ENCODE measurements at regions not wholly inside any gene's neighbourhood (a gene's known extent, or its start where the extent isn't known, plus 50 kb on each side); places are given as distances from the start of the nearest gene placed in this dataset.
"Not testable (repeated sequence)": the region's sequence is repeated elsewhere in the genome, so short reads cannot be mapped to it uniquely, and the experiment has no call there.

- not testable (repeated sequence) for DNase-seq
Measured at GRCh38 chr12:97988588-97988987, 526.0 kb downstream of the RMST start.

GRCh38 chr12:97989366-97989940 lies 525.9 kb upstream of the TMPO start:
- DNase-seq, result no peak

GRCh38 chr12:97994746-97995484 lies 520.5 kb upstream of the TMPO start:
- no peak for DNase-seq

GRCh38 chr12:97995559-97995958 lies 519.8 kb upstream of the TMPO start:
- DNase-seq, result no peak

GRCh38 chr12:98001430-98001829 lies 514.0 kb upstream of the TMPO start:
- no peak for DNase-seq

GRCh38 chr12:98002887-98003493 lies 512.4 kb upstream of the TMPO start:
- no peak for DNase-seq

- no peak for DNase-seq
Measured at GRCh38 chr12:98007963-98008362, 507.4 kb upstream of the TMPO start.

- no peak for DNase-seq
Measured at GRCh38 chr12:98013560-98013959, 501.8 kb upstream of the TMPO start.

- DNase-seq, result no peak
Measured at GRCh38 chr12:98018836-98019235, 496.6 kb upstream of the TMPO start.

- no peak for DNase-seq
Measured at GRCh38 chr12:98020376-98020775, 495.0 kb upstream of the TMPO start.

- DNase-seq, result no peak
Measured at GRCh38 chr12:98022961-98023360, 492.4 kb upstream of the TMPO start.

GRCh38 chr12:98037401-98038140 lies 477.8 kb upstream of the TMPO start:
- no peak for DNase-seq

GRCh38 chr12:98042668-98043067 lies 472.7 kb upstream of the TMPO start:
- no peak for DNase-seq

GRCh38 chr12:98045395-98045794 lies 470.0 kb upstream of the TMPO start:
- DNase-seq, result no peak

- no peak for DNase-seq
Measured at GRCh38 chr12:98048326-98048725, 467.1 kb upstream of the TMPO start.

GRCh38 chr12:98053202-98053601 lies 462.2 kb upstream of the TMPO start:
- DNase-seq, result no peak

- DNase-seq, result no peak
Measured at GRCh38 chr12:98057701-98058100, 457.7 kb upstream of the TMPO start.

GRCh38 chr12:98058213-98058612 lies 457.2 kb upstream of the TMPO start:
- no peak for DNase-seq

GRCh38 chr12:98058838-98059237 lies 456.6 kb upstream of the TMPO start:
- no peak for DNase-seq

- DNase-seq, result no peak
Measured at GRCh38 chr12:98059659-98060343, 455.6 kb upstream of the TMPO start.

GRCh38 chr12:98060411-98060810 lies 455.0 kb upstream of the TMPO start:
- no peak for DNase-seq

- no peak for DNase-seq
Measured at GRCh38 chr12:98062464-98063245, 452.7 kb upstream of the TMPO start.

Data from GF-D8 (cell line).